Nucleus accumbens (tissue), 56 donors: ENCODE measurements at regions not wholly inside any gene's neighbourhood (a gene's known extent, or its start where the extent isn't known, plus 50 kb on each side); places are given as distances from the start of the nearest gene placed in this dataset.

Source experiments
- DNase-seq, 56 donors: peaks; one replicate each; lab custom pipeline; 2025; lab: John Stamatoyannopoulos, UW

DNA sequence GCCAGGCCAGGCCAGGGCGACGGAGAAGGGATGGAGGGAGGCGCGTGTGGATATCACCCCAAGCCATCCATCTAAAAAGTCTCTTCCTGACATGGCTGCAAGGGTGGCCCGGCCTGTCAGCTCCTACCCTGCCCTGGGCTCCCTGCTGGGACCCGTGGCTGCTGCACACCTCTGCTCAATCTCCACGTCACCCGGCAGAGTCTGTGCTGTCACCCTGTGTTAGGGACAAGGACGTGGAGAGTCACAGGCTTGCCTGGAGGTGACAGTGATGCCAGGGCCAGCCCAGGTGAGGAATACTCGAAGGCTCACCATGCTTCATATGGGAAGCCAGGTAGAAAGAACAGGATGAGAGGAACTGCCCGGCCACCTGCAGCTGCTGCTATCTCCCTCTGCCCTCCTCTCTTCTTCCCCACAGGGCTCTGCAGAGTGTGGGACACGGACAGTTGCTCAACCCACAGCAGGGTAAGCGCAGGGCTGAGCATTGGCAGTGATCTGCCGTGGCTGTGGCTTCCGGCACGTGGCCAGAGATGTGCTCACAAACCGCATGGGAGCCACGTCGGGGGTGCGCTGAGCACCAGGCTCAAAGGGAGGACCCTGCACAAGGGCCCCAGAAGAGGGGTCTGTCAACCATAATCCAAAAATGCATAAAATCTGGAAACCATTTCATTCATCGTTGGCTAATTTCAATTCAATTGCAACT lies 214.3 kb downstream of the DLL1 start:
- DNase-seq, result no peak

DNA sequence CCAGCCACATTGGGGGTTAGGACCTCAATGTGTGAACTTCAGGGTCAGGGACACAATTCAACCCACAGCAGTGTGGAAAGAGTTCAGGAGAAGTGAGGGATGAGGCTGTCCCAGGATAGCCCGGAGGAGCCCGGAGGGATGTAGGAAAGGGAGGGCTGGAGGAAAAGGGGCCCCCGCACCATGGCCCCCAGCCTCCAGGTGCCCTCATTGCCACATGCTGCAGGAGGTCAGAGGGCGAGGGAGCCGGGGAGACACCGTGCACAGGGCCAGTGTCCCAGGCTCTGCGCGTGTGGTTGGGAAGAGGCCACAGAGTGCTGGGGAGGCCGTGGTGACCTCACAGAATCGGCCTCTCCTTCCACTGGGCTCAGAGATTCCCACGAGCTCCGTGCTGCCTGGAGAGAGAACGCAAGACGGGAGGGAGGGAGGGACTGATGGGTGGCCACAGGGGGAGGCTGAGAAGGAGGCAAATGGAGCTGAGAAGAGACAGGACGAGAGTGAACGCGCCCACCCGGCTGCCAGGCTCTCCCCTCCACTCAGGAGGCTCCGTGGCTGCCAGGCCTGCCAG lies 215.1 kb downstream of the DLL1 start:
- DNase-seq, result no peak

DNA sequence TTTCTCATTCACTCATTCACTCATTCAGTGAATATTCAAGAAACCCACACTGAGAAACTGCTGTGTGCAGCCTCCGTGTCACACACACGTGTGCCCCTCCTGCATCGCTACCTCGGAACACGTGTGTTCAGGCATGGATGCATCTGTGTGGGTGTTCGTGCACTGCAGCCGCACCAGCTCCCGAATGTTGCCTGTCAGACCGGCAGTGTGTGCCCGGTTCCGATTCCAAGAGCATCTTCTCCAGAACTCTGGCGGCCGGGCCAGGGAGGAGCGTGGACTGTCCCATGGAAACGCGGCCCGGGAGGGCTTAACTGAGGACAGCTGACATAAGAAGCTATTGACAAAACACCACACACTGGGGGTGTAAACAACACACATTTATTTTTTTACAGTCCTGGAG lies 216.0 kb downstream of the DLL1 start:
- DNase-seq, result no peak

DNA sequence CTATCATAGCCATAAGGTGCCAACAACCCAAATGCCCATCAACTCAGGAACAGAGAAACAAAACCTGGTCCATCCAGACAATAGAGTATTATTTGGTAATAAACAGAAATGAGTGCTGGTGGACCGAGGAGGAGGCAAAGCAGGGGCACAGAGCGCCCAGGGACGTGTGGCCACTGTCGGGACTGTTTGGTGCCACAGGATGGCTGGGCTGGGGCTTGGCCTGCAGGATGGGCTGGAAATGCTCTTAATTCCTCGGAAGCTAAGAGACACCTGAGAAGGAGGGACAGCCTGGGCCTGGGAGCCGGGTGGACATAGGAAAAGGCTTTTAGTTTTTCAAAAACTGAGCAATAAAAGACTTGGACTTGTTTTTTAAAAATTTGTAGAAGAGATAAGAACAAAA lies 216.4 kb downstream of the DLL1 start:
- DNase-seq, result no peak

DNA sequence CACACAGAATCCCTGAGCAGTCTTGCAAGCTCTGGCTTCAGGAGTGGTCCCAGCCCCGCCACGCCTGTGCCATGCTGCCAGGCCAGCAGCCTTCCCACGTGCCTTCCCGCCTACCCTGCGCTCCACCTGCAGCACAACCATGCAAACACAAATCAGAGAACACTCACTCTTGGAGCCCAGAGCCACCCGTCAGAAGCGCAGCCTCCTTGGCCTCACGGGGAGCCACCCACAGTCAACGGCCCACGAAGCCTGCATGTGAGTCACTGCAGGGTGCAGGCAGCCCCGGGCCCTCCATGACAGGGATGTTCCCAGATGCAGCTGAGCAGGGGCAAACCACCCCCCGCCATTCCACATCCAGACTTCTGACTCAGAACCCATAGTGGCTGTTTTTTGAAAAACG lies 217.0 kb downstream of the DLL1 start:
- peak in 18 of 56 donors; percentile 20 to 71 (median 40) for DNase-seq

DNA sequence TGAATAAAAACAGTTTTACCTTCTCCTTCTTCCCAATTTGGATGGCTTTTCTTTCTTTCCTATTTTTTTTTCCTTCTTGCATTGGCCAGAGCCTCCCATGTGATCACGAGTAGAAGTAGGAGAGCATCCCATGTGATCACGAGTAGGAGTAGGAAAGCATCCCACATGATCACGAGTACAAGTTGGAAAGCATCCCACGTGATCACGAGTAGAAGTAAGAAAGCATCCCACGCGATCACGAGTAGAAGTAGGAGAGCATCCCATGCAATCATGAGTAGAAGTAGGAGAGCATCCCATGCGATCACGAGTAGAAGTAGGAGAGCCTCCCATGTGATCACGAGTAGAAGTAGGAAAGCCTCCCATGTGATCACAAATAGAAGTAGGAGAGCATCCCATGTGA lies 218.6 kb downstream of the DLL1 start:
- no peak for DNase-seq

DNA sequence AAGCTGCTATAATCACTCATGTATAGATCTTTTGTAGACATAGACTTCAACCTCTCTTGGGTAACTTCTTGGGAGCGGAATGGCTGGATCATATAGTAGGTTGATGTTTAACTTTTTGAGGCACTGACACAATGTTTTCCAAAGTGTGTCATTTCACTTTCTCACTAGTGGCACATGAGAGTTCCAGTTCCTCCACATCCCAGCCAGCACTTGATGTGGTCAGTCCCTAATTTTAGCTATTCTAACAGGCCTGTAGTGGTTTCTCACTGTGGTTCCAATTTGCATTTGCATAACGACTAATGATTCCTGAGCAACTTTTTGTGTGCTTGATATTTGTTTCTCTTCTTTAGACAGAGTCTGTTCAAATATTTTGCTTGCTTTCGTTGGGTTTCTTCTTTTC lies 221.3 kb downstream of the DLL1 start:
- no peak for DNase-seq

DNA sequence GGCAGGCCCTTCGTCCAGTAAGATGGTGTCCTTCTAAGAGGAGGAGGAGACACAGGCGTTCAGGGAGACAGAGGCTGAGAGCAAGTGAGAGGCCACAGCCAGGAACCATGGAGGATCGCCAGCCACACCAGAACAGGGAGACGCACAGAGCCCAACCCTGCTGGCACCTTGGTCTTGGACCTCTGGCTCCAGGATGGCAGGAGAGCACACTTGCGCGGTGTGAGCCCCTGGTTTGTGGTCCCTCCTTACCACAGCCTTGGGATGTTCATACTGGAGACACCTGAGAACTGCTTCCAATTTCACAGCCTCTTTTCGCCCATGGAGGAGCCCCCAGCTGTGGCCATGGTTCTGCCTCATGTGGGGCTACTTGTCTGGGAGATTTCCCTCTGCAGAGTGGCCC lies 222.4 kb downstream of the DLL1 start:
- DNase-seq, result no peak

DNA sequence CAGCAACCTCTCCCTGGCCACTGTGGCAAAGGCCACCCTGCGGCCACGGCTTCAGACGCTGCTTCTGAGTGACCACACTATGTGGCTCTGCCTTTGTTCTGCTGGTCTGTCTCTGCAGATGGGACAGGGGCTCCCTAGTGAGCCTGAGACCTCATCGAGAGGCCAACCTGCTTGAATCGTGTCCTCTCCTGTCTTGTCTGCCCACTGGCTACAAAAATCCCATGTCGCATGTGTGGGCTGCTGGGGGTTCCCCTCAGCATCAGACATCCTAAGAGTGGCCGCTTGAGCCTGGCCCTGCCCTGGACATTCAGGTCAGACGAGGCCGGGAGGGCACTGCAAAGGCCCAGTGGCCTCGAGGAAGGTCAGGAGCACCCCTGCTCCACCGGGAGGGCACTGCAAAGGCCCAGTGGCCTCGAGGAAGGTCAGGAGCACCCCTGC lies 222.9 kb downstream of the DLL1 start:
- DNase-seq, result no peak

DNA sequence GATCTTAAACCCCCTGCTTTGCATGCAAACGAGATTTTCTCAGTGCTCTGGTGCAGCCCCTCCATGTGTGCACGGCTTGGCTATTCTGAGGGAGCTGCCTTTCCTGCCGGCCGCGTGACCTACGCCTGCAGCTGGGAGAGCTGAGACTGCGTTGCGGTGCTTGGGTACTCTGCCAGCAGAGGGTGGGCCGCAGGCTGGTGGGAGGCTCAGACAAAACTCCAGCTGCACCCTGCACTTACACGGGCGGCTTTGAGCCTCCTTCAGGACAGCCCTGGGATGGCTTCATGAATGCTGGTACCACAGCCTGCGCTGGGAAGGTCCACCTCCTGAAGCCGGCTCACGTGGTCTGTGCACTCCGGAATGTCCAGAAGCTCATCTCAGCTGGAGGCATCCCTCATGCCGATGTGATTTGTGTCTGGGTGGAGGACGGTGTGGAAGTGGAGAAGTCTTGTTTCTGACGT lies 223.7 kb downstream of the DLL1 start:
- DNase-seq, result peak in 5 of 56 donors; percentile 19 to 48 (median 21)

DNA sequence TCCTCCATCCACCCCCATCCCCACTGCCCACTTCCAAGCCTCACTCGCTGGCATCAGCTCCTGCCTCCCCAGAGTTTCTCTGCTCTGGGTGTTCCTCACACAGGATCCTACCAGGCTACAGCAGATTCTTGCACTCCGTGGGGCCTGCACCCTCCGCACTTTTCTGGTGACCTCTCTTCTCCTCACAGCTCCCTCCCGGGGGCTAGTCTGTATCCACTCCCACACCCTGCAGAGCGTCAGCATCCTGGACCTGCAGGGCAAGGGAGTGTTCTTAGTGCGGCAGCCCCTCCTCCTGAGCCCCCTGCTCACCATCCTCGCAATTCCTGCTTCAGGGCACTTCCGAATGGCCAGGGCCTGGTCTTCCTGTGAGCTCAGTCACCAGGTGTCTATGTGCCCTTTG lies 224.2 kb downstream of the DLL1 start:
- no peak for DNase-seq

DNA sequence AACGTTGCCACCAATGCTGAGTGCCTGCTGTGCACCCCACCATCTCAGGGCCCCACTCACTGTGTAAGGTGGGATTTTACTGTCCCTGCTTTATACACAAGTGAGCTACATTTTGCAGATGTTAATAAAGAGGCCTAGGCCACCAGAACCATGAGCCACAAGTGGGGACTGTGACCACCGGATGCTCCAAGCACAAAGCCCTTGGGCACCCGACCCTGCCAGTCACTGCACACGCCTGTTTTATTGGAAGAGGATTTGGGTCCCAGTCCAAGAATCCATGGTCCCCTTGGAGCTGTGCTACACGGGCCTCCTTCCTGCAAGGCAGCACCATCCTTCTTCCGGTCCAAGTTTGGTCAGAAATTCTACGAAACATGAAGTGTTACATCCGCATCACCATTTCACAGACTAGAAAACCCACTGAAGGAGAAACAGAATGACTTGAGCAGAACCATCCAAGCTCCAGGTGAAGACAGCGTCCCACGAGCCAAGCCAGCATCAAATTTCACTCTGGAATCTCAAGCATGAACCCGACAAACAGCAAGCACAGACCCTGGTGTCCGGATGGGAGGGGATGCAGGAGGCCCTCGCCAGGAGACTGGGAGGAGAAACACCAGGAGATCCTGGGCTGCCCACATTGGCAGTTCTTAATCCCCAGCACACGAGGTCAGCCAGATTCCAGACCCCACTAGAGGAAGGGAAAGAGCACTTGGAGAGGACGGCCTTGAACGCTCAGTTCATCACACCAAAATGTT lies 226.9 kb downstream of the DLL1 start:
- no peak for DNase-seq

DNA sequence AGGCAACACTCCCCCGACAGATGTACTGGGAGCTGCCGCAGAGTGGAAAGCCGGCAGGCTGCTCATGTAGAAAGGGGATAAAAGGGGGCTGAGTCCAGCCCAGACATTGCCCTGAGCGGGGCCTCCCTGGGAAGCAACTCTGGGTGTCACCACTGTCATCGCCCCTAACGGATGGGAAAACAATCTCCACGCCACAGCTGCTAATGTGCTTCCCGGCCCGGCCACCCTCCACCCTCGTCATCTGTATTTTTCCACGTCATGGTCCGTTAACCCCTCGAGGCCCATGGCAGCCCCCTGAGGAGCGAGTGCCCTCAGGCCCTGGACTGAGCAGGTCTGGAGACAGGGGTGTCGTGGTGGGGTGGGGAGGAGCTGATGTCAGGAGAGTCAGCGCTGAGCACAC lies 227.4 kb downstream of the DLL1 start:
- DNase-seq, result no peak

DNA sequence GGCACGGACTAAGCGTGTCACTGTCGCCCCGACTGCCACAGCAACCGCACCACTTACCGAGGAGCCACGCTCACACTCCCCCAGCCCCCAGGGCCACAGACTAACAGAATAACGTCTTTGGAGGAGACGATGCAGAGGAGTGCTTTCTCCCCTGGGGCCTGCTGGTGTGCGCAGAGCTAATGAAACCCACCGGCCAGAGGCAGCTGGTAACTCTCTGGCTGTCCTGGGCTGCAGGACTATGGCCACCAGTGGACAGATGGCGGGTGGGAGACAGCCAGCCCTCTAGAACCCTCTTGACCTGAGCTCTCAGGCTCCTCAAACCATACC lies 228.0 kb downstream of the DLL1 start:
- DNase-seq, result no peak

DNA sequence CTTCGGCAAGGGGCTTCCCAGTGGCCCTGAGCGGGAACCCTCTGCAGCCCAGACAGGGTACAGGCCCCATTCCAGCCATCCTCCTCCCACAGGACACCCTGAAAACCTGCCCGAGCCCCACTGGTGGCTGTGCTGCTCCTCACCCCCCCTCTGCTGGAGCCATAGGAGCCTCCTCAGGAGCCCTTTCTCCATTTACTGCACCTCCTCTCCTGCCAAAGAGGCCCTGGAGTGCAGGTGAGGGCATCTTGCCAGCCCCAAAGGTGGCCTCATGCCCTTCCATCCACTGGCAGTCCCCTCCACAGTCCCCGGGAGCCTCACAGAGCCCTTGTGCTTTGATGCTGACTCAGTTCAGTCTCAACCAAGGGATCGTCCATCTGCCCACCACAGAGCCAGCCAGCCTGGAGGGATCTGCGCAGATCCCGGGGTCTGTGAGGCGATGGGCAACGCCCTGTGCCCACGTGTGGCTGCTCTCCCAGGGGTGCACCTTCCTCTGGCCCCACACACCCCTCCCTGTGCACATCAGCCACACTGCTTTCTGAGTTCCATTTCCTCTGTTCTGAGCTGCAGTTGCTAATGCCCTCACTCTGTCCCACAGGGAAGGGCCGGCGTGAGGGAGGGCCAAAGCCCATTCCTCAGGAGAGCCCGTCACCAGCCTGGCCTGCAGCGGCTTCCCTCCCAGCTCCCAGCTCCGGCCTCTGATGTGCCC lies 228.5 kb downstream of the DLL1 start:
- DNase-seq, result no peak

DNA sequence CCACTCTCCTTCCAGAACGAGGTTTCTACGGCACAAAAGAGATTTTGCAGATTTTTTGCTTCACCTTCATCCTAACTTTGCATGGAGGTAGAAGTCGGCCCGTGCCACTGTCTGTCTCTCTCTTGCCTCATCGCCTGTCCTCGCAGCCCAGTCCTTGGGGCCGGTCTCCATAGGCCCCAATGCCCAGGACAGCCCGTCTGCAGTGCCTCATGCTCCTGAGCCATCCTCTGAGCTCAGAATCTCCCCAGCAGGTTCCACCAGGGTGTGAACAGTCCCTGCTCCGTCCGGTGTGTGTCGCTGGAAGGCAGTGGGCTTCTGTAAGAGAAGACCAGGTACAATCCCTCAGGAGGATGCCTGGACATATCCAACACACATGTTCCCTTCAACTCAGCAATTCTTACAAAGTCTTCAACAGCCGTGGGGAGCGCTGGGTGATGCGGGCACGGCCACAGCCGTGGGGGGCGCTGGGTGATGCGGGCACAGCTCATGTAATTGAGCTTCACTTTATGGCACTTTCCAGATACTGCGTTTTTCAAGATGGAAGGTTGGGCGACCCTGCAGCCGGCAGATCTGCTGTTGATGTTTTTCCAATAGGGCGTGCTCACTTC lies 231.9 kb downstream of the DLL1 start:
- DNase-seq, result no peak

DNA sequence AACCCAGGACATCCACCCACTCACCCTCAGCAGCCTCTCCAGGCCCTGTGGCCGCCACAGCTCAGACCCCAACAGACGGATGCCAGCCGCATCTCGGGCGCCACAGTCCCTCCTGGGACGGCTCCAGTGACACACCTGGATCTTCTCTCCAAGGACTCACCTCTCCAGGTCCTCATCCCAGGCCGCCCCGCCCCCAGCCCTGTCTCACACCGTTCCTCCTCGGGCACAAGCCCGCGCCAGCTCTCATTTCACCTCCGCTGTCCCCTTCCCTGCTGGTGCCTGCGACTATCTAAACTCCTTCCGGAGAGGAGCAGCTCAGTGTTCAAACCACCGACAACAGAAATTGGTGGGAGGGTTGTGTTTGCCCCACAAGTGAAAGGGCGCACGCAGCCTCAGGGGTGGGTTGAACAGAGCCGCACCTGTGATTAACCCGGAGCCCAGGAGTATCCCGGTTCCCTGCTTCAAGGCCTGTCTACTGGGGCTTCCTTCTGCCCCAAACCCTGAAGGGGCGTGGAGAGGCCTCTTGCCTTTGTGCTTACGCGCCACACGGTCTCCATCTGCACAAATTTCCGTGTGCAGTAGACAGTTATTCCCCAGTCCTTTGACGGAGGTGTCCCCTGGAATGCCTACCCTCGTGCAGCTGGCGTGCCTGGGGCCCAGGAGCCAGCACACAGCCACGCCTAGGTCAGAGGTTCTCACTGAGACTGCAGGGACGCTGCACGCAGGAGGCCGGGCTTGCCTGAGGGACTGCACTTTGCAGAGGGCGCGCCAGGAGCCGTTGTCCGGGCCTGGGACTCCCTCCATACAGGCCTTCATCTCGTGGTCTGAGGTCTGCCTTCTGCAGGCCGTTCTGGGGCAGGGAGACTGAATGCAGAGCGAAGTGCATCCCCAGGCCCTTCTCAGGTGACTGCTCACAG lies 232.7 kb downstream of the DLL1 start:
- no peak for DNase-seq

DNA sequence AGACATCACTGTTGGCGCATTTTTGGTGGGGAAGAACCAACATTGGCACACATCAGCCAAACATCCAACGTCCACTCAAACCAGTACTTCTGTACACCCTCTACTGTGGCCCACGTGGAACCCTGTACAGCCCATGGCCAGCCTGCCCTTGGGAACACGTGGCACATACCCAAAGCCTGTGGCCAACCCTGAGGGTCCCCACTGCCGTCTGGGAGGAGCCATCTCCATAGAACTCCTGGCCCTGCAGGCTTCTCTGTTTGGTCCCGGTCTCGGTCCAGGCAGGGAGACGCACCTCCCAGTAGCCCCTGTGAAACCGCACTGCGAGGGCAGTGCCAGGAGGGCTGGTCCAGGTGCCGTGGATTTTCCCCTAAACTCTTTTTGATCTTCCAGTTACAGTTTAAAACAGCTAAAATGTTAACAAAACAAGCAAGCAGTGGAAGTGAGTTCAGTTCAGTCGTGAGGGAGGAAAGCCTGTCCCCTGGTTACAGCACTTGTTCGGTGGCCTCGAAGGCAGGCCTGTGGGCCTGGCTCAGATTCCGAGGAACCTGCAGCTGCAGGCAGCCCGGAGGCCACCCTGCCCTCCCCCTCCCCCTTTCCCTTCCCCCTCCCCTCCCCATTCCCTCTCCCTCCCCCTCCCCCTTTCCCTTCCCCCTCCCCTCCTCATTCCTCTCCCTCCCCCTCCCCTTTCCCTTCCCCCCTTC lies 233.7 kb downstream of the DLL1 start:
- no peak for DNase-seq

DNA sequence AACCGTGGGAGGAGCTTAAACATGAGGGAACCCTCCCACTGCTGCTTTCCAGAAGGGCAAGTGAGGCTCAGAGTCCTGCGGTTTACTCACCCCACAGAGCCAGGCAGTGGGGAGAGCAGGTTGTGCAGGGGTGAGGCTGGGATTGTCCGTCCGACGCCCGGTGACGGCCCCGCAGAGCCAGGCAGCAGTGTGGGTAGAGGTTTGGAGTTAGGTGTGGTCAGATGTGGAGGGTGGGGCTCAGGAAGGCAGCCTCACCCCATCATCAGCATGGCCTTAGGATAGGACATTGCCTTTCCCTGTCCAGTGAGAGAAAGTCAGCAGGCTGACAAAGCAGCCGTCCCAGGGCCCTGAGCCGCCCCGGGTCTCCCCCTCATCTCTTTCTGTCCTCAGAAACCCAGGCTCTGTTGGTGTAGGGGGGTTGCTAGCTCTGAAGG lies 234.6 kb downstream of the DLL1 start:
- no peak for DNase-seq
